GM19238 (cell line): ENCODE measurements at regions not wholly inside any gene's neighbourhood (a gene's known extent, or its start where the extent isn't known, plus 50 kb on each side); places are given as distances from the start of the nearest gene placed in this dataset.
A peak's percentile ranks its signal among the peaks of the same experiment; 100 is the strongest.

Experiments used
- DNase-seq: peaks from one replicate; pipeline ENCODE4 v3.0.0; 2011; ENCODE audit warnings: low spot score; ENCODE audit not compliant: insufficient read length

GRCh38 chr2:106572541-106573450 lies 85.6 kb downstream of the CD8B2 start:
- no peak for DNase-seq

- no peak for DNase-seq
These were observed 86.6 kb downstream of the CD8B2 start for GRCh38 chr2:106573773-106574172.

- DNase-seq: no peak
These were observed 88.8 kb downstream of the CD8B2 start for GRCh38 chr2:106575955-106576354.

GRCh38 chr2:106577255-106577651 lies 90.1 kb downstream of the CD8B2 start:
- no peak for DNase-seq

GRCh38 chr2:106579750-106580197 lies 92.6 kb downstream of the CD8B2 start:
- DNase-seq: no peak

- DNase-seq: no peak
These were observed 93.1 kb downstream of the CD8B2 start for GRCh38 chr2:106580241-106580640.

- DNase-seq: no peak
These were observed 94.2 kb downstream of the CD8B2 start for GRCh38 chr2:106581328-106581727.

GRCh38 chr2:106581755-106582147 lies 94.6 kb downstream of the CD8B2 start:
- no peak for DNase-seq

- peak; percentile 68 for DNase-seq
These were observed 95.3 kb downstream of the CD8B2 start for GRCh38 chr2:106582148-106583143.

GRCh38 chr2:106584304-106584954 lies 97.3 kb downstream of the CD8B2 start:
- no peak for DNase-seq

GRCh38 chr2:106596844-106597243 lies 109.7 kb downstream of the CD8B2 start:
- no peak for DNase-seq

- no peak for DNase-seq
These were observed 112.4 kb downstream of the CD8B2 start for GRCh38 chr2:106599540-106599939.

- no peak for DNase-seq
These were observed 114.9 kb downstream of the CD8B2 start for GRCh38 chr2:106602042-106602441.

GRCh38 chr2:106606652-106607051 lies 119.5 kb downstream of the CD8B2 start:
- no peak for DNase-seq

GRCh38 chr2:106607371-106607770 lies 120.2 kb downstream of the CD8B2 start:
- DNase-seq: no peak

GRCh38 chr2:106609780-106610179 lies 122.6 kb downstream of the CD8B2 start:
- no peak for DNase-seq

GRCh38 chr2:106614511-106615291 lies 127.5 kb downstream of the CD8B2 start:
- no peak for DNase-seq

- no peak for DNase-seq
These were observed 131.4 kb downstream of the CD8B2 start for GRCh38 chr2:106618614-106619013.

GRCh38 chr2:106623456-106623855 lies 136.3 kb downstream of the CD8B2 start:
- no peak for DNase-seq

- no peak for DNase-seq
These were observed 137.7 kb downstream of the CD8B2 start for GRCh38 chr2:106624787-106625380.
